ENCODE measurements at regions not wholly inside any gene's neighbourhood (a gene's known extent, or its start where the extent isn't known, plus 50 kb on each side); places are given as distances from the start of the nearest gene placed in this dataset.

- WGBS, 2 donors = 30 to 40% methylated on average over 1 of the region's 1 CpG
- no peak overlapping the region for H3K27ac ChIP-seq
These were observed 142.6 kb upstream of the CPSF6 start for GRCh38 chr12:69096669-69097335.

GRCh38 chr12:69097619-69098368 lies 141.6 kb upstream of the CPSF6 start:
- Histone ChIP-seq H3K27ac (no peak overlapping the region), H3K4me1 (peaks cover 0 to 16% (median 4%) of the 10 kb centered on the region in 4 donors), H3K4me3 (no peak overlapping the region), H3K36me3 (no peaks in the 10 kb centered on the region), H3K9me3 (no peaks in the 10 kb centered on the region), H3K27me3 (no peaks in the 10 kb centered on the region)
- TF ChIP-seq CTCF (IDR thresholded peaks at IDR 0.05) (no peak), POLR2A (IDR thresholded peaks at IDR 0.05) (no peak), EP300 (IDR thresholded peaks at IDR 0.05) (no peak), POLR2AphosphoS5 (IDR thresholded peaks at IDR 0.05) (no peak)
- no peak for ATAC-seq (ENCODE audit: low FRiP score in 2 of 2)
- DNase-seq = no peak
- WGBS, 2 donors = 67 to 71% methylated on average over 6 of the region's 6 CpGs

More at GRCh38 chr12:69096669-69097335, 142.6 kb upstream of the CPSF6 start:
- Histone ChIP-seq H3K4me3 (no peak overlapping the region), H3K9me3 (no peaks in the 10 kb centered on the region), H3K27me3 (no peaks in the 10 kb centered on the region), H3K4me1 (peaks cover 0 to 8% (median 2%) of the 10 kb centered on the region in 4 donors), H3K36me3 (no peaks in the 10 kb centered on the region)
- ATAC-seq (ENCODE audit: low FRiP score in 2 of 2) (no peak), DNase-seq (no peak)
- no peak for TF ChIP-seq CTCF (IDR thresholded peaks at IDR 0.05)
- TF ChIP-seq POLR2AphosphoS5 (IDR thresholded peaks at IDR 0.05) = no peak
- TF ChIP-seq POLR2A (IDR thresholded peaks at IDR 0.05) = no peak
- TF ChIP-seq EP300 (IDR thresholded peaks at IDR 0.05) = no peak

GRCh38 chr12:69099201-69099837 lies 140.1 kb upstream of the CPSF6 start:
- H3K36me3 ChIP-seq = no peaks in the 10 kb centered on the region
- H3K9me3 ChIP-seq = no peaks in the 10 kb centered on the region
- no peak for TF ChIP-seq CTCF (IDR thresholded peaks at IDR 0.05)
- TF ChIP-seq EP300 (IDR thresholded peaks at IDR 0.05) = no peak
- TF ChIP-seq POLR2A (IDR thresholded peaks at IDR 0.05) = no peak
- no peak for TF ChIP-seq POLR2AphosphoS5 (IDR thresholded peaks at IDR 0.05)
- peaks cover 0 to 30% (median 9%) of the 10 kb centered on the region in 4 donors for H3K4me1 ChIP-seq
- DNase-seq = no peak
- no peak overlapping the region for H3K4me3 ChIP-seq
- H3K27me3 ChIP-seq = no peaks in the 10 kb centered on the region
- no peak overlapping the region for H3K27ac ChIP-seq
- WGBS, 2 donors = 67 to 73% methylated on average over 9 of the region's 9 CpGs
- ATAC-seq (ENCODE audit: low FRiP score in 2 of 2) = no peak

GRCh38 chr12:69101505-69101904 lies 137.9 kb upstream of the CPSF6 start:
- ATAC-seq (ENCODE audit: low FRiP score in 2 of 2) (no peak), DNase-seq (no peak)
- H3K27ac ChIP-seq = no peak overlapping the region
- no peaks in the 10 kb centered on the region for H3K27me3 ChIP-seq
- no peak overlapping the region for H3K4me3 ChIP-seq
- peaks cover 0 to 47% (median 10%) of the 10 kb centered on the region in 4 donors for H3K4me1 ChIP-seq
- TF ChIP-seq CTCF (IDR thresholded peaks at IDR 0.05) (no peak), EP300 (IDR thresholded peaks at IDR 0.05) (no peak), POLR2A (IDR thresholded peaks at IDR 0.05) (no peak), POLR2AphosphoS5 (IDR thresholded peaks at IDR 0.05) (no peak)
- 60 to 63% methylated on average over 4 of the region's 4 CpGs for WGBS, 2 donors
- no peaks in the 10 kb centered on the region for H3K9me3 ChIP-seq
- no peaks in the 10 kb centered on the region for H3K36me3 ChIP-seq
